ENCODE measurements at regions not wholly inside any gene's neighbourhood (a gene's known extent, or its start where the extent isn't known, plus 50 kb on each side); places are given as distances from the start of the nearest gene placed in this dataset.
"Not testable (repeated sequence)": the region's sequence is repeated elsewhere in the genome, so short reads cannot be mapped to it uniquely, and the experiment has no call there.

DNA sequence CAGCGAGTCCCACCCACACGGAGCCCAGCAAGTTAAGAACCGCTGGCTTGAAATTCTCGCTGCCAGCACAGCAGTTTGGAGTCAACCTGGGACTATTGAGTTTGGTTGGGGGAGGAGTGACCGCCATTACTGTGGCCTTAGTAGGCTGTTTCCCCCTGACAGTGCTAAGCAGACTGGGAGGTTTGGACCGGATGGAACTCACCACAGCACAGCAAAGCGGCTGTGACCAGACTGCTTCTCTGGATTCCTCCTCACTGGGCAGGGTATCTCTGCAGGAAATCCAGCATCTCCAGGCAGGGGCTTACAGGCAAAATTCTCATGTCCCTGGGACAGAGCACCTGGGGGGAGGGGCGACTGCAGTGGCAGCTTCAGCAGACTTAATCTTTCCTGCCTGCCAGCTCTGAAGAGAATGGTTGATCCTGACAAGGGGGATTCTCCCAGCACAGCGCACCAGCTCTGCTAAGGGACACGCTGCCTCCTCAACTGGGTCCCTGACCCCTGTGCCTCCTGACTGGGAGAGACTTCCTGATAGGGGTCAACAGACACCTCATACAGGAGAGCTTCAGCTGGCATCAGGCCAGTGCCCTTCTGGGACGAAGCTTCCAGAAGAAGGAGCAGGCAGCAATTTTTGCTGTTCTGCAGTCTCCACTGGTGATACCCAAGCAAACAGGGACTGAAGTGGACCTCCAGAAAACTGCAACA is 425.4 kb downstream of the NYAP2 start:
- Histone ChIP-seq H3K9me3 (no peaks in the 10 kb centered on the region), H3K27ac (no peak overlapping the region), H3K36me3 (no peaks in the 10 kb centered on the region), H3K27me3 (replicated peaks; ENCODE audit: insufficient read depth) (no peaks in the 10 kb centered on the region), H3K4me1 (replicated peaks) (no peaks in the 10 kb centered on the region), H3K4me3 (no peak overlapping the region)
- WGBS: 92% methylated on average over 11 of the region's 11 CpGs
- intact Hi-C loops (cut with DNase I): no loop called here
- TF ChIP-seq POLR2A (IDR thresholded peaks at IDR 0.05): no peak
- DNase-seq (ENCODE audit: low spot score): no peak

DNA sequence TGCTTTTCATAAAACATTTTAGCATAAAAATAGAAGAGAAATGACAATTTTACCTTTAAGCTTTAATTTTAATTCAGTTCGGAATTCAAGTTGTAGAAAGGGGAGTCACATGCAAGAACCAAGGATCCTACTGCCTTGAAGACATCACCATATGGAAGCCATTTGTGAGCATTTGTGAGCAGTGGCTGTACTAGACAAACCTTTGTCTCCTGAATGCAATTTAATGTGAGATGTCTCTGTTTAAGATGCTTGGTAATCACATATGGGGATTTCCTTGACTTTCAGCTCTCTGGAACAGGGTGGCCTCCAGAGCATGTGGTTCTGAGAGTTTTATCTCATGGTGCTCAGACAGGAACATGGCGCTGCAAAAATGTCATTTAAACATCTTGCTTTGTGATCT is 421.8 kb downstream of the NYAP2 start:
- 87% methylated on average over 2 of the region's 2 CpGs for WGBS

DNA sequence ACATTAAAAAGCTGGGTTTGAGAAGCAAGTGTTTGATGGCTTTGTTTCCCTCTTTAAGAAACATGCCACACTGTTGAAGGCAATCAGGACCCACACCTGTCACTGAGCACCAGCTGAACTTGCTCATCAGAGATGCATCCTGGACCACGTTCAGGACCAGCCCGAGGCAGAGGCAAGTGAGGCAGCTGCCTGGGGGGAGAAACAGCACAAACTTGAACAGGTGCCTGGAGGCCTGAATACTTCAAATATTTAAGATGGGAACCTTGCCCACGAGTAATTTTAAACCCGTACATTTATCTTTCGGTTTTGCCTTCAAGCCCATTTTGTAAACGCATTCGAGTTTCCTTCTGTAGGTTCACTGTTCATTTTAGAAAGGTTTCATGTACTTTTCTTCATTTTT is 421.3 kb downstream of the NYAP2 start:
- no peaks in the 10 kb centered on the region for H3K4me1 ChIP-seq (replicated peaks)
- DNase-seq (ENCODE audit: low spot score): no peak
- TF ChIP-seq POLR2AphosphoS5 (IDR thresholded peaks at IDR 0.05): no peak
- TF ChIP-seq CTCF (IDR thresholded peaks at IDR 0.05): no peak
- no peak for TF ChIP-seq POLR2A (IDR thresholded peaks at IDR 0.05)
- H3K36me3 ChIP-seq: no peaks in the 10 kb centered on the region
- H3K27ac ChIP-seq: no peak overlapping the region
- 27% methylated on average over 7 of the region's 7 CpGs for WGBS
- H3K27me3 ChIP-seq (replicated peaks; ENCODE audit: insufficient read depth): no peaks in the 10 kb centered on the region
- intact Hi-C loops (cut with DNase I): no loop called here
- no peaks in the 10 kb centered on the region for H3K9me3 ChIP-seq
- H3K4me3 ChIP-seq: no peak overlapping the region

More for the DNA sequence above, 421.8 kb downstream of the NYAP2 start:
- Histone ChIP-seq H3K4me3 (no peak overlapping the region), H3K4me1 (replicated peaks) (no peaks in the 10 kb centered on the region), H3K9me3 (no peaks in the 10 kb centered on the region), H3K36me3 (no peaks in the 10 kb centered on the region), H3K27me3 (replicated peaks; ENCODE audit: insufficient read depth) (no peaks in the 10 kb centered on the region), H3K27ac (no peak overlapping the region)
- TF ChIP-seq POLR2AphosphoS5 (IDR thresholded peaks at IDR 0.05) (no peak), POLR2A (IDR thresholded peaks at IDR 0.05) (no peak), CTCF (IDR thresholded peaks at IDR 0.05) (no peak)
- intact Hi-C loops (cut with DNase I): no loop called here
- no peak for DNase-seq (ENCODE audit: low spot score)

GRCh38 chr2:225814554-225814953 is 415.0 kb downstream of the NYAP2 start:
- no peaks in the 10 kb centered on the region for H3K4me1 ChIP-seq (replicated peaks)
- H3K9me3 ChIP-seq: no peaks in the 10 kb centered on the region
- no peak overlapping the region for H3K4me3 ChIP-seq

DNA sequence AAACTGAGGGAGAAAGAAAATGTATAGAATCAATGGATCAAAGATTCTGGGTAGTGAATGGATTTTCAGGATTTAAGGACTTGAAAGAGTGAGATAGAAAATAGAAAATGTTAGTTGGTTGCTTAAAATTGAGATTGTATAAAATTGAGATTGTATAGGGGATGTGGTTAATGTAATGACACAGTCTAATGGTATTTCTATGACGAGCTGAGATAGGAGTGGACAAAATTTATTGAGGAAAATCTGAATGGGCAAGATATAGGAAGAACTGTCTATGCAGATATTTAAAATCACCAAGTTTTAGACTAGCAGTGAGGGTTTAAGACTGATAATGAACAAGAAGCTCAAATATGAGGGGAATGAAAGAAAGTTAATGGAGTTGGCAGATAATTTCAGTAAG is 406.6 kb downstream of the NYAP2 start:
- H3K36me3 ChIP-seq: no peaks in the 10 kb centered on the region
- no peak overlapping the region for H3K4me3 ChIP-seq
- no peaks in the 10 kb centered on the region for H3K9me3 ChIP-seq
- H3K27ac ChIP-seq: no peak overlapping the region
- intact Hi-C loops (cut with DNase I): no loop called here
- no peak for DNase-seq (ENCODE audit: low spot score)
- H3K27me3 ChIP-seq (replicated peaks; ENCODE audit: insufficient read depth): no peaks in the 10 kb centered on the region
- H3K4me1 ChIP-seq (replicated peaks): no peaks in the 10 kb centered on the region
- no peak for TF ChIP-seq POLR2A (IDR thresholded peaks at IDR 0.05)
- 50% methylated on average over 1 of the region's 1 CpG for WGBS

More at GRCh38 chr2:225814554-225814953, 415.0 kb downstream of the NYAP2 start:
- TF ChIP-seq CTCF (IDR thresholded peaks at IDR 0.05) (no peak), POLR2AphosphoS5 (IDR thresholded peaks at IDR 0.05) (no peak), POLR2A (IDR thresholded peaks at IDR 0.05) (no peak)
- no peaks in the 10 kb centered on the region for H3K36me3 ChIP-seq
- intact Hi-C loops (cut with DNase I): no loop called here
- DNase-seq (ENCODE audit: low spot score): no peak
- H3K27me3 ChIP-seq (replicated peaks; ENCODE audit: insufficient read depth): no peaks in the 10 kb centered on the region
- H3K27ac ChIP-seq: no peak overlapping the region

DNA sequence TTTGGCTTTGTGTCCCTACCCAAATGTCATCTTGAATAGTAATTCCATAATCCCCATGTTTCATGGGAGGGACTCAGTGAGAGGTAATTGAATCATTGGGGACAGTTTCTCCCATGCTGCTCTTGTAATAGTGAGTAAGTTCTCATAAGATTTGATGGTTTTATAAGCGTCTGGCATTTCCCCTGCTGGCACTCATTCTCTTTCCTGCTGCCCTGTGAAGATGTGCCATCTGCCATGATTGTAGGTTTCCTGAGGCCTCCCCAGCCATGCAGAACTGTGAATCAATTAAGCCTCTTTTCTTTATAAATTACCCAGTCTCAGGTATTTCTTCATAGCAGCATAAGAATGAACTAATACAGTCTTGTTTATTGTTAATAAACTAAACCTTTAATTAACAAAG is 402.6 kb downstream of the NYAP2 start:
- H3K27ac ChIP-seq; intact Hi-C loops (cut with DNase I); H3K4me1 ChIP-seq (replicated peaks); DNase-seq (ENCODE audit: low spot score); H3K4me3 ChIP-seq; H3K36me3 ChIP-seq; H3K9me3 ChIP-seq; H3K27me3 ChIP-seq (replicated peaks; ENCODE audit: insufficient read depth): not testable (repeated sequence)
- 58% methylated on average over 1 of the region's 1 CpG for WGBS
